Lower lobe of right lung (tissue), 2 donors: ENCODE measurements at regions not wholly inside any gene's neighbourhood (a gene's known extent, or its start where the extent isn't known, plus 50 kb on each side); places are given as distances from the start of the nearest gene placed in this dataset.

ENCODE experiments used
- ATAC-seq, 2 donors: fragments of 200-7000 bp; cut with Tn5 transposase; one replicate each; pipeline ENCODE4 v1.9.1; 2020 to 2022; ENCODE audit warnings: mild to moderate bottlenecking in 2 of 2, moderate library complexity in 2 of 2
- DNase-seq: peaks from one replicate; pipeline ENCODE4 v3.0.0-alpha.2; 2020
- H3K27ac ChIP-seq: fragments of 200-600 bp; one replicate; pipeline ENCODE4 v1.8.0; 2022
- H3K27me3 ChIP-seq: fragments of 200-600 bp; one replicate; pipeline ENCODE4 v1.8.0; 2022; ENCODE audit warnings: low read depth
- H3K36me3 ChIP-seq: fragments of 200-600 bp; one replicate; pipeline ENCODE4 v1.8.0; 2022; ENCODE audit warnings: mild to moderate bottlenecking
- H3K4me1 ChIP-seq: fragments of 200-600 bp; one replicate; pipeline ENCODE4 v1.8.0; 2022
- H3K4me3 ChIP-seq: fragments of 200-600 bp; one replicate; pipeline ENCODE4 v1.8.0; 2022; ENCODE audit warnings: mild to moderate bottlenecking
- H3K9me3 ChIP-seq: fragments of 200-600 bp; one replicate; pipeline ENCODE4 v1.8.0; 2022
- CTCF ChIP-seq: fragments of 200-600 bp; IDR thresholded peaks from one replicate; pipeline ENCODE4 v1.8.0; 2022; ENCODE audit warnings: antibody characterized with exemption, mild to moderate bottlenecking
- intact Hi-C: fragments of 100-400 bp; cut with DNase I; formaldehyde crosslinking; loops from one replicate; pipeline ENCODE4 v1.11.0; 2022
- donor health status: DM: no; HTN: yes; CAD: no; lungs with severe emphysema.

GRCh38 chr2:228871012-228871411 lies 400.1 kb downstream of the PID1 start:
- Histone ChIP-seq H3K27me3 (no peaks in the 10 kb centered on the region), H3K4me3 (no peak overlapping the region), H3K4me1 (peaks cover 3% of the 10 kb centered on the region), H3K27ac (no peak overlapping the region), H3K36me3 (no peaks in the 10 kb centered on the region), H3K9me3 (no peaks in the 10 kb centered on the region)
- no peak for DNase-seq
- no peak for ATAC-seq
- TF ChIP-seq CTCF: no peak
- intact Hi-C loops: no loop called here

- Histone ChIP-seq H3K27me3 (no peaks in the 10 kb centered on the region), H3K9me3 (no peaks in the 10 kb centered on the region), H3K4me1 (peaks cover 3% of the 10 kb centered on the region), H3K27ac (no peak overlapping the region), H3K36me3 (no peaks in the 10 kb centered on the region), H3K4me3 (no peak overlapping the region)
- intact Hi-C loops: no loop called here
- DNase-seq (no peak), ATAC-seq (no peak)
- TF ChIP-seq CTCF: no peak
These were observed 401.3 kb downstream of the PID1 start for GRCh38 chr2:228869636-228870264.

- TF ChIP-seq CTCF: no peak
- intact Hi-C loops: no loop called here
These were observed 403.7 kb downstream of the PID1 start for GRCh38 chr2:228867406-228867805.

GRCh38 chr2:228866781-228867180 lies 404.3 kb downstream of the PID1 start:
- no peaks in the 10 kb centered on the region for H3K36me3 ChIP-seq
- no peak overlapping the region for H3K4me3 ChIP-seq
- TF ChIP-seq CTCF: no peak

More at GRCh38 chr2:228867406-228867805, 403.7 kb downstream of the PID1 start:
- DNase-seq (no peak), ATAC-seq (no peak)
- no peaks in the 10 kb centered on the region for H3K9me3 ChIP-seq
- no peak overlapping the region for H3K4me3 ChIP-seq
- H3K27me3 ChIP-seq: no peaks in the 10 kb centered on the region
- H3K4me1 ChIP-seq: peaks cover 3% of the 10 kb centered on the region
- no peak overlapping the region for H3K27ac ChIP-seq
- no peaks in the 10 kb centered on the region for H3K36me3 ChIP-seq

GRCh38 chr2:228866044-228866443 lies 405.0 kb downstream of the PID1 start:
- no peak overlapping the region for H3K27ac ChIP-seq
- H3K4me3 ChIP-seq: no peak overlapping the region
- no peaks in the 10 kb centered on the region for H3K9me3 ChIP-seq
- H3K4me1 ChIP-seq: peaks cover 3% of the 10 kb centered on the region
- no peak for ATAC-seq
- H3K36me3 ChIP-seq: no peaks in the 10 kb centered on the region
- intact Hi-C loops: no loop called here
- TF ChIP-seq CTCF: no peak
- DNase-seq: no peak
- no peaks in the 10 kb centered on the region for H3K27me3 ChIP-seq

More at GRCh38 chr2:228866781-228867180, 404.3 kb downstream of the PID1 start:
- ATAC-seq (no peak), DNase-seq (no peak)
- H3K9me3 ChIP-seq: no peaks in the 10 kb centered on the region
- peaks cover 3% of the 10 kb centered on the region for H3K4me1 ChIP-seq
- H3K27me3 ChIP-seq: no peaks in the 10 kb centered on the region
- intact Hi-C loops: no loop called here
- no peak overlapping the region for H3K27ac ChIP-seq
